Head of caudate nucleus (tissue), 42 donors: ENCODE measurements at regions not wholly inside any gene's neighbourhood (a gene's known extent, or its start where the extent isn't known, plus 50 kb on each side); places are given as distances from the start of the nearest gene placed in this dataset.
"Not testable (repeated sequence)": the region's sequence is repeated elsewhere in the genome, so short reads cannot be mapped to it uniquely, and the experiment has no call there.

Experiments
- DNase-seq, 42 donors: peaks; one replicate each; pipeline versions ENCODE4 v3.0.0 to v3.0.0-alpha.2; 2020 to 2021; ENCODE audit warnings: mixed read lengths in 7 of 42
- intact Hi-C: fragments of 100-400 bp; cut with DNase I; formaldehyde crosslinking; loops from one replicate; pipeline ENCODE4 v1.15.0; 2022

DNA sequence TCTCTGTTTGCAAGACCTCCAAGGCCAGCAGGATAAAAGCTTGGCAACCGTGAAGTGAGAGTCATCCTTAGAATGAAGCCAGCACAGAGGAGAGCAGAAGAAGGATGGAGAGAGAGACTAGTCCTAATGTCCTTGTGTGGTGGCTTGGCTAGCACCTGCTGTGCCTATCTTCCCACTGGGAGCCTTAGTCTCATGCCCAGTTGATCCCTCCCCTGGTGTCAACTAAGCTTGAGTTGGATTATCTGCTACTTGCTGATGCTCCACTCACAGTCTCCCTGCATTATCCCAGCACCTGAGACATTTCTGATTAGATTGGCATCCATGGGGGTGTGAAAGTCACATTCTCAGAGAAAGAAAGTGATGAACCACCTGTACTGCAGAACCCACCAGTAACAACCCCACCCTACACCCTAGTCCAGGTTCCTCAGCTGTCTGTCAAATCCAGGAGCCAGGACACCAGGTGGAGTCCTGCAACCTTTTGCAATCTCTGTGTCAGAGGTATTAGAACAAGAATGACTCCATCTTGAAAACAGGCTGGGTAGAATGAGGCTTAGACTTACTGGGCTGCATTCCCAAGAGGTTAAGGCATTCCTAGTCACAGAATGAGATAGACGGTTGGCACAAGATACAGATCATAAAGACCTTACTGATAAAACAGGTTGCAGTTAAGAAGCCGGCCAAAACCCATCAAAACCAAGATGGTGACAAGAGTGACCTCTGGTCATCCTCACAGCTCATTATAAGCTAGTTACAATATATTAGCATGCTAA, 460.2 kb upstream of the C16orf82 start:
- peak in 1 of 42 donors; percentile 3 for DNase-seq
- intact Hi-C loops: no loop called here

GRCh38 chr16:26614237-26614841, 452.4 kb upstream of the C16orf82 start:
- intact Hi-C loops: no loop called here
- peak in 3 of 42 donors; percentile 7 to 34 (median 20) for DNase-seq

DNA sequence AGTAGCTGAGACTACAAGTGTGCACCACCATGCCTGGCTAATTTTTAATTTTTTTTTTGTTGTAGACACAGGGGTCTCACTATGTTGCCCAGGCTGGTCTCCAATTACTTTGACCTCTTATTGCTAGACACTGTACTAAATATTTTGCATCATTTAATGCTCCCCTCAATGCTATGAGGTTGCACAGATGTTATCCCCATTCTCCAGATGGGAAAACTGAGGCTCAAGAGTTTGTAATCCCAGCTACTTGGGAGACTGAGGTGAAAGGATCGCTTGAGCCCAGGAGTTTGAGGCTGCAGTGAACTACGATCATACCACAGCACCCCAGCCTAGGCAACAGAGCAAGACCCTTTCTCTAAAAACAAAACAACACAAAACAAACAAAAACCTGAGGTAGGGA, 443.3 kb upstream of the C16orf82 start:
- intact Hi-C loops: no loop called here
- no peak for DNase-seq

- DNase-seq: no peak
- intact Hi-C loops: no loop called here
These were observed 438.8 kb upstream of the C16orf82 start for GRCh38 chr16:26627958-26628357.

GRCh38 chr16:26631365-26631764, 435.4 kb upstream of the C16orf82 start:
- intact Hi-C loops, DNase-seq: not testable (repeated sequence)

- no peak for DNase-seq
- intact Hi-C loops: no loop called here
These were observed 424.6 kb upstream of the C16orf82 start for GRCh38 chr16:26642047-26642664.

- intact Hi-C loops: no loop called here
- DNase-seq: peak in 2 of 42 donors; percentile 15 to 23
These were observed 423.2 kb upstream of the C16orf82 start for GRCh38 chr16:26643519-26643918.

- intact Hi-C loops: no loop called here
- DNase-seq: peak in 5 of 42 donors; percentile 9 to 27 (median 17)
These were observed 421.7 kb upstream of the C16orf82 start for GRCh38 chr16:26644912-26645543.

- intact Hi-C loops: no loop called here
- peak; percentile 14 to 78 (median 56) for DNase-seq
These were observed 421.1 kb upstream of the C16orf82 start for GRCh38 chr16:26645614-26646013.

DNA sequence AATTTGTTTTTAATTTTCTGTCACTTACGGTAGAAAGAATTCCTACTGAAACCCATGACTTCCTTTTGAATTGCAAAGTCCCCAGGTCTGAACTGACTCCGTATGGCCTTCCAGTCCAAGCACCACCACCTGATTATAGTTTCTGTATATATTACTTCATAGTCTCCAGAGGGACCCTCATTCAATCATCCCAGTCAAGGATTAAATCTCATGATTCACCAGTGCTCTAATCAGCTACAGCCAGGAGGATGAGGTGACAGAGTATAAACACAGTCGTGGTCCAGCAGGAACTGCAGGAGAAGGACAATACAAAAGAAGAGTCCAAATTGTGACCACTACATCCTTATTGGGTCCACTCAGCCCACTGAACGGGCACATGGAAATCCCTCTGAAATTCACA, 418.9 kb upstream of the C16orf82 start:
- DNase-seq: no peak
- intact Hi-C loops: no loop called here

GRCh38 chr16:26648851-26649250, 417.9 kb upstream of the C16orf82 start:
- DNase-seq: no peak
- intact Hi-C loops: no loop called here

DNA sequence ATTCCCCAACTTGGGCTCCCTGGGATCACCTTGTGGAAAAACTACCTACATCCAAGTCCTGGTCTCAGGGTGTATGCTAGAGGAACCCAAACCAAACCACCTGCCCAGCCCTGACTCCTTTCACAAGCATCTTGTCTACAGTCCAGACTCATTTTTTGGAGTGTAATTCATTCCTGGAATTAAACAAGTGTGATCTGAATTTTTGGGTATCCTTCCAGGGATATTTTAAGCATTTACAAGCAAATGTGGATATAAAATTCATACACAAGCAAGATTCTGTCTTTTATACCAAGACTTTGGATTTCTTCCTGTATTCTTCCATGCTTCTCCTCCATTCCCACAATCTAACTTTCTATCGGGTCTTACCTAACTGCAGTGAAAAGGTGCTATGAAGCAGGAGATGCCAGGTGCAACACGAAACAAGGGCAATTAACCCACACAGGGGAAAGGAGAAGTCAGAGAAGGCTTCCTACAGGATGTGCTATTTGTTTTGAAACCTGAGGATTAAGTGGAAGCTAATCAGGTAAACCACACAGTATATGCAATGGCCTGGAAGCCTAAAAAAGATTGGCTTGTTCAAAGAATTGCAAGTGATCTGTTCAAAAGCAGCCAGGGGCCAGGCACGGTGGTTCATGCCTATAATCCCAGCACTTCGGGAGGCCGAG, 417.2 kb upstream of the C16orf82 start:
- intact Hi-C loops: no loop called here
- DNase-seq: no peak

GRCh38 chr16:26651464-26651863, 415.3 kb upstream of the C16orf82 start:
- intact Hi-C loops: no loop called here
- DNase-seq: no peak

- intact Hi-C loops: no loop called here
These were observed 414.8 kb upstream of the C16orf82 start for GRCh38 chr16:26651884-26652283.

GRCh38 chr16:26658486-26658885, 408.2 kb upstream of the C16orf82 start:
- intact Hi-C loops: no loop called here
- no peak for DNase-seq

More at GRCh38 chr16:26651884-26652283, 414.8 kb upstream of the C16orf82 start:
- DNase-seq: no peak

DNA sequence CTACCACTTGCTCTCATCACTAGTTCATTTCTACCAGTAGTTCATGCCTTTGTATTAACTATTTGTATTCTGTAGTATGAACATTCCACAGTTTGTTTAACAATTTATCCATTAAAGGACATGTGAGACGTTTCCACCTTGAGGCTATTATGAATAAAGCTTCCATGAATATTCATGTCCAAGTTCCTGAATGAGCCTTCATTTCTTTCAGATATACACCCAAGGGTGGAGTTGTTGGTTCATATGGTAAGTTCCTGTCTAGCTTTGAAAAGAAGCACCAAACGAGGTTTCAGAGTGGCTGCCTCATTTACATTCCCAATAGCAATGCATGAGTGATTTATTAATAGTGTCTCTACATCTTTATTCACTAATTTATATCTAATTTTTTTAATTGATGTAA, 407.8 kb upstream of the C16orf82 start:
- DNase-seq: no peak
- intact Hi-C loops: no loop called here

GRCh38 chr16:26664086-26664485, 402.6 kb upstream of the C16orf82 start:
- DNase-seq: no peak
- intact Hi-C loops: no loop called here

- intact Hi-C loops: no loop called here
- peak in 19 of 42 donors; percentile 7 to 66 (median 32) for DNase-seq
These were observed 401.4 kb upstream of the C16orf82 start for GRCh38 chr16:26665166-26665939.

GRCh38 chr16:26666486-26666885, 400.2 kb upstream of the C16orf82 start:
- DNase-seq: no peak
- intact Hi-C loops: no loop called here
